HCT116 (cell line): ENCODE measurements at regions not wholly inside any gene's neighbourhood (a gene's known extent, or its start where the extent isn't known, plus 50 kb on each side); places are given as distances from the start of the nearest gene placed in this dataset.
A peak's percentile ranks its signal among the peaks of the same experiment; 100 is the strongest.

Experiments used
- ATAC-seq: fragments of 200-7000 bp; cut with Tn5 transposase; 2 replicates; pipeline ENCODE4 v1.9.1; 2020; ENCODE audit warnings: mild to moderate bottlenecking, moderate library complexity
- BruUV-seq: library from RNA; stranded (reverse); fragments of 400-500 nt; replicated peaks from 2 replicates; lab custom pipeline; 2021; lab: Mats Ljungman, UMichigan
- CTCF ChIA-PET: fragments of 300-600 bp; sonication (Branson Sonifier 250); formaldehyde crosslinking; loops from one replicate; lab custom pipeline; 2021; ENCODE audit warnings: antibody characterized with exemption; lab: Charles Lee
- POLR2A ChIA-PET: fragments of 300-600, 350-600 bp; sonication (Branson Sonifier 250); formaldehyde crosslinking; loops from one replicate; lab custom pipeline; 2021; ENCODE audit warnings: antibody characterized with exemption; lab: Charles Lee
- RAD21 ChIA-PET, 2 experiments: fragments of 300-600 bp; sonication (Branson Sonifier 250); formaldehyde crosslinking; loops; one replicate each; lab custom pipeline; 2023; ENCODE audit warnings: low total read pairs in 2 of 2; ENCODE audit not compliant: uncharacterized antibody in 2 of 2, unreplicated experiment in 2 of 2, low non-redundant PET in 1 of 2; lab: Charles Lee
- DNase-seq: peaks from one replicate; pipeline ENCODE4 v3.0.0-alpha.2; 2010; ENCODE audit warnings: low read depth, low spot score
- H2AFZ ChIP-seq: fragments of 200-600 bp; shearing (Covaris generic), sonication (generic); 2 replicates; pipeline ENCODE4 v1.6.1; 2017; ENCODE audit warnings: low read depth, mixed run types, mixed read lengths, antibody characterized with exemption, low read length; ENCODE audit not compliant: poor library complexity, severe bottlenecking
- H3K27ac ChIP-seq: 2 replicates; pipeline ENCODE4 v1.5.1; 2012; ENCODE audit warnings: low read depth, low read length
- H3K27me3 ChIP-seq: fragments of 200-600 bp; sonication (generic); 2 replicates; pipeline ENCODE4 v1.6.1; 2016; ENCODE audit warnings: mixed run types, low read length, mixed read lengths; ENCODE audit not compliant: insufficient read depth
- H3K36me3 ChIP-seq, 2 experiments: fragments of 200-500 bp in 1 of 2; fragments of 200-600 bp in 1 of 2; sonication (Bioruptor generic) in 1 of 2; sonication (generic) in 1 of 2; 2 replicates each; pipeline versions ENCODE4 v1.5.1 to v1.6.1; 2014 to 2016; ENCODE audit warnings: low read length in 2 of 2, inconsistent platforms in 1 of 2, mixed read lengths in 1 of 2, mixed run types in 1 of 2; ENCODE audit not compliant: insufficient read depth in 2 of 2, control insufficient read depth in 1 of 2
- H3K4me1 ChIP-seq, 2 experiments: fragments of 200-600 bp in 1 of 2; sonication (generic) in 1 of 2; 2 replicates each; pipeline versions ENCODE4 v1.5.1 to v1.6.1; 2012 to 2017; ENCODE audit warnings: low read length in 2 of 2, inconsistent platforms in 1 of 2, mild to moderate bottlenecking in 1 of 2, mixed read lengths in 1 of 2, mixed run types in 1 of 2, moderate library complexity in 1 of 2; ENCODE audit not compliant: insufficient read depth in 2 of 2, control insufficient read depth in 1 of 2
- H3K4me2 ChIP-seq: fragments of 200-600 bp; sonication (generic); 2 replicates; pipeline ENCODE4 v1.6.1; 2017; ENCODE audit warnings: mixed run types, low read length, mixed read lengths
- H3K4me3 ChIP-seq, 2 experiments: fragments of 200-600 bp in 1 of 2; sonication (generic) in 1 of 2; replicated peaks in 1 of 2; 2 replicates each; pipeline ENCODE4 v1.5.1; 2011 to 2016; ENCODE audit warnings: low read length in 2 of 2, control low read depth in 1 of 2, low read depth in 1 of 2, mild to moderate bottlenecking in 1 of 2, mixed read lengths in 1 of 2, mixed run types in 1 of 2
- H3K79me2 ChIP-seq: fragments of 200-600 bp; sonication (generic); 2 replicates; pipeline ENCODE4 v1.6.1; 2017; ENCODE audit warnings: mild to moderate bottlenecking, mixed run types, low read length, moderate library complexity, mixed read lengths; ENCODE audit not compliant: insufficient read depth
- H3K9ac ChIP-seq: fragments of 200-600 bp; sonication (generic); 2 replicates; pipeline ENCODE4 v1.6.1; 2016; ENCODE audit warnings: low read length, mixed read lengths
- H3K9me2 ChIP-seq: fragments of 200-600 bp; sonication (generic), shearing (Covaris generic); 2 replicates; pipeline ENCODE4 v1.6.1; 2017; ENCODE audit warnings: mixed run types, mild to moderate bottlenecking, moderate library complexity; ENCODE audit not compliant: insufficient read depth
- H3K9me3 ChIP-seq, 2 experiments: fragments of 200-500 bp in 1 of 2; fragments of 200-600 bp in 1 of 2; sonication (Bioruptor generic) in 1 of 2; sonication (generic) in 1 of 2; 2 replicates each; pipeline ENCODE4 v1.6.1; 2014 to 2017; ENCODE audit warnings: low read length in 2 of 2, mixed read lengths in 2 of 2, inconsistent platforms in 1 of 2, low read depth in 1 of 2, mild to moderate bottlenecking in 1 of 2, mixed run types in 1 of 2, moderate library complexity in 1 of 2; ENCODE audit not compliant: control insufficient read depth in 1 of 2, insufficient read depth in 1 of 2
- H4K20me1 ChIP-seq: fragments of 200-600 bp; sonication (generic), shearing (Covaris generic); 2 replicates; pipeline ENCODE4 v1.6.1; 2017; ENCODE audit warnings: mixed run types, mild to moderate bottlenecking, moderate library complexity; ENCODE audit not compliant: insufficient read depth
- CEBPB ChIP-seq: IDR thresholded peaks from 2 replicates; pipeline ENCODE4 v1.6.1; 2012; ENCODE audit warnings: low read depth
- EGR1 ChIP-seq: IDR thresholded peaks from 2 replicates; pipeline ENCODE4 v1.6.1; 2012; ENCODE audit warnings: low read depth
- EZH2 ChIP-seq: fragments of 200-600 bp; sonication (generic); IDR thresholded peaks from 2 replicates; pipeline ENCODE4 v1.6.1; 2017; ENCODE audit warnings: antibody characterized with exemption, mixed run types
- FOSL1 ChIP-seq: IDR thresholded peaks from 2 replicates; pipeline ENCODE4 v1.6.1; 2012; ENCODE audit warnings: low read depth
- MAX ChIP-seq: IDR thresholded peaks from 2 replicates; pipeline ENCODE4 v1.6.1; 2012
- POLR2AphosphoS5 ChIP-seq: IDR thresholded peaks from 2 replicates; pipeline ENCODE4 v1.6.1; 2011; ENCODE audit warnings: mild to moderate bottlenecking, low read depth, low read length, moderate library complexity
- SP1 ChIP-seq: IDR thresholded peaks from 2 replicates; pipeline ENCODE4 v1.6.1; 2012; ENCODE audit warnings: low read depth
- TCF7L2 ChIP-seq: IDR thresholded peaks from 2 replicates; pipeline ENCODE4 v1.7.0; 2011; ENCODE audit warnings: borderline replicate concordance, inconsistent platforms; ENCODE audit not compliant: insufficient read depth, insufficient read length; ENCODE audit errors: extremely low read depth
- YY1 ChIP-seq: IDR thresholded peaks from 2 replicates; pipeline ENCODE4 v1.6.1; 2011; ENCODE audit warnings: low read length, low read depth, moderate library complexity, mild to moderate bottlenecking; ENCODE audit not compliant: insufficient replicate concordance; ENCODE audit errors: extremely low read depth
- ZBTB33 ChIP-seq: IDR thresholded peaks from 2 replicates; pipeline ENCODE4 v1.6.1; 2011; ENCODE audit warnings: mild to moderate bottlenecking, low read length, moderate library complexity; ENCODE audit not compliant: insufficient replicate concordance; ENCODE audit errors: extremely low read depth
- ZFX ChIP-seq: fragments of 450-650 bp; IDR thresholded peaks from 2 replicates; pipeline ENCODE4 v1.6.1; 2017
- intact Hi-C: fragments of 100-400 bp; cut with micrococcal nuclease; formaldehyde crosslinking; loops from 2 replicates; pipeline ENCODE4 v1.10.0; 2022
- TF ChIP-seq, protein P1 (sequence below): IDR thresholded peaks from 2 replicates; pipeline ENCODE4 v1.6.1; 2012; ENCODE audit warnings: low read depth
- TF ChIP-seq, protein P2 (sequence below): IDR thresholded peaks from 2 replicates; pipeline ENCODE4 v1.6.1; 2012

DNA sequence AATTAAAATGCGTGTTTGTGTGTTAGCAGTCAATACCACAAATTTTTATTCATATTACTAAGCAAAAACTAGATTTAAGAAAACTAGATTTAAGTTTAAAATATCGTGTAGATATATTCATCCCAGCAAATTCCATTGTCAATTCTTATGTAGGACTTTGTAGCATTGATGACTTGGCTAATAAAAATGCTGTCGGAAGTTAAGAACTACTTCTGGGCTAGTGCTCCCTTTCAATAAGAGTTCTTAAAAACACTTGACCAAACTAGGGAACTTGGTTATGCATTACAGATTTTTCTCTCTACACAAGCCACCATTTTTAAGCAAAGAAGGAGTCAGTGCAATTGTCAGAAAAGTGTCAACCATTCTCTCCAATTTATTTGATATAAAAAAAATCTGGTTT, 68.7 kb upstream of the RAD23B start (continued):
- TF ChIP-seq, protein P1, sequence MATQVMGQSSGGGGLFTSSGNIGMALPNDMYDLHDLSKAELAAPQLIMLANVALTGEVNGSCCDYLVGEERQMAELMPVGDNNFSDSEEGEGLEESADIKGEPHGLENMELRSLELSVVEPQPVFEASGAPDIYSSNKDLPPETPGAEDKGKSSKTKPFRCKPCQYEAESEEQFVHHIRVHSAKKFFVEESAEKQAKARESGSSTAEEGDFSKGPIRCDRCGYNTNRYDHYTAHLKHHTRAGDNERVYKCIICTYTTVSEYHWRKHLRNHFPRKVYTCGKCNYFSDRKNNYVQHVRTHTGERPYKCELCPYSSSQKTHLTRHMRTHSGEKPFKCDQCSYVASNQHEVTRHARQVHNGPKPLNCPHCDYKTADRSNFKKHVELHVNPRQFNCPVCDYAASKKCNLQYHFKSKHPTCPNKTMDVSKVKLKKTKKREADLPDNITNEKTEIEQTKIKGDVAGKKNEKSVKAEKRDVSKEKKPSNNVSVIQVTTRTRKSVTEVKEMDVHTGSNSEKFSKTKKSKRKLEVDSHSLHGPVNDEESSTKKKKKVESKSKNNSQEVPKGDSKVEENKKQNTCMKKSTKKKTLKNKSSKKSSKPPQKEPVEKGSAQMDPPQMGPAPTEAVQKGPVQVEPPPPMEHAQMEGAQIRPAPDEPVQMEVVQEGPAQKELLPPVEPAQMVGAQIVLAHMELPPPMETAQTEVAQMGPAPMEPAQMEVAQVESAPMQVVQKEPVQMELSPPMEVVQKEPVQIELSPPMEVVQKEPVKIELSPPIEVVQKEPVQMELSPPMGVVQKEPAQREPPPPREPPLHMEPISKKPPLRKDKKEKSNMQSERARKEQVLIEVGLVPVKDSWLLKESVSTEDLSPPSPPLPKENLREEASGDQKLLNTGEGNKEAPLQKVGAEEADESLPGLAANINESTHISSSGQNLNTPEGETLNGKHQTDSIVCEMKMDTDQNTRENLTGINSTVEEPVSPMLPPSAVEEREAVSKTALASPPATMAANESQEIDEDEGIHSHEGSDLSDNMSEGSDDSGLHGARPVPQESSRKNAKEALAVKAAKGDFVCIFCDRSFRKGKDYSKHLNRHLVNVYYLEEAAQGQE = no peak
- TF ChIP-seq EZH2 (no peak), ZBTB33 (no peak), POLR2AphosphoS5 (no peak)

DNA sequence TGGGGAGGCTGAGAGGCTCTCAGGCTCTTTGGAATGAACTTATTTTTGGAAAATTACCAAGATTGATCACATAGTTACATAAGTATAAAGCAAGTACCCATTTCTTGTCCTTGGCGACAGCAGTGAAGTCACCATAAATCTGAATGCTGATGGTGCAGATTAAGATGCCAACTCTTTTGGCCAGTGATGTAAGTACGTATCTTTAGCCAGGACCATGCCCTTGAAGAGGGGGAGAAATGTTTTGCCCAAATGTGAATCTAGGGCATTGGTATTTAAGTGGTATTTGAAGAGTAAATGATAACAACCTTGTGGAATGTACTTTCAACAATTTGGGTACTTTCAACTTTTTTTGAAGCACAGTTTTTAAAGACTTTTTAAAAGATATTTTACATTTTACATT, 68.2 kb upstream of the RAD23B start:
- ChIA-PET POLR2A (no interaction called here), CTCF (no interaction called here), RAD21 (no interaction called here)
- Histone ChIP-seq H2AFZ (peak overlapping the region; percentile 76), H3K4me3 (no peak overlapping the region; a peak in 1 of 4 replicates), H4K20me1 (no peaks in the 10 kb centered on the region), H3K4me2 (peak overlapping the region; percentile 83), H3K36me3 (no peaks in the 10 kb centered on the region), H3K4me1 (peaks cover 59 to 75% of the 10 kb centered on the region in 2 experiments), H3K27me3 (no peaks in the 10 kb centered on the region), H3K9me3 (no peaks in the 10 kb centered on the region), H3K27ac (peak overlapping the region; percentile 94), H3K9me2 (no peaks in the 10 kb centered on the region), H3K79me2 (no peaks in the 10 kb centered on the region), H3K9ac (peak overlapping the region; percentile 31)
- DNase-seq (no peak), ATAC-seq (no peak)
- TF ChIP-seq MAX = no peak
- no peak for TF ChIP-seq ZFX
- TF ChIP-seq SP1 = no peak
- TF ChIP-seq, protein P1 = no peak
- no peak for TF ChIP-seq EGR1
- TF ChIP-seq, protein P2, sequence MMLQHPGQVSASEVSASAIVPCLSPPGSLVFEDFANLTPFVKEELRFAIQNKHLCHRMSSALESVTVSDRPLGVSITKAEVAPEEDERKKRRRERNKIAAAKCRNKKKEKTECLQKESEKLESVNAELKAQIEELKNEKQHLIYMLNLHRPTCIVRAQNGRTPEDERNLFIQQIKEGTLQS = no peak
- TF ChIP-seq TCF7L2 = no peak
- TF ChIP-seq YY1 = no peak
- no peak for TF ChIP-seq CEBPB
- TF ChIP-seq FOSL1 = no peak
- intact Hi-C loops = no loop called here
- no TSS peak for BruUV-seq
